Superior temporal gyrus (tissue), 1 donor: ENCODE measurements at regions not wholly inside any gene's neighbourhood (a gene's known extent, or its start where the extent isn't known, plus 50 kb on each side); places are given as distances from the start of the nearest gene placed in this dataset.

Source experiments
- DNase-seq: peaks from one replicate; pipeline ENCODE4 v3.0.0-alpha.2; 2016; ENCODE audit errors: extremely low spot score

GRCh38 chr5:68565427-68565826 lies 349.9 kb downstream of the PIK3R1 start:
- no peak for DNase-seq

DNA sequence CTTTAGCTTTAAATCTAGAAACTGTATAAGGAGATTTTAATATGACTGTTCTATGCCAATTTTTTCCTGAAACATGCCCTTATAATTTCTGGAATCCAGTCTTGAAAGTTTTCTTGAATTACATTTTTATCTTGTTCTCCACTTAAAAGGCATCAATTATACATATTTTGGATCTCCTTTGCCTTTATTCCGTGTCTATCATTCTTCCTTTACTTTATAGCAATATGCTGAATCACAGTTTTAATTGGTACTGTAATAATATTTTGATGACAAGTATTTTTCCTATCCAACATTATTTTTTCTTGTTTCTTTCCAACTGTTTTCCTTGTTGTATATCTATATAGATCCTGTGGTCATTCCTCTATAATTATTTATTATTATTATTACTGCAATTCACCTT lies 361.2 kb downstream of the PIK3R1 start:
- no peak for DNase-seq

GRCh38 chr5:68582284-68582683 lies 366.7 kb downstream of the PIK3R1 start:
- DNase-seq: no peak

DNA sequence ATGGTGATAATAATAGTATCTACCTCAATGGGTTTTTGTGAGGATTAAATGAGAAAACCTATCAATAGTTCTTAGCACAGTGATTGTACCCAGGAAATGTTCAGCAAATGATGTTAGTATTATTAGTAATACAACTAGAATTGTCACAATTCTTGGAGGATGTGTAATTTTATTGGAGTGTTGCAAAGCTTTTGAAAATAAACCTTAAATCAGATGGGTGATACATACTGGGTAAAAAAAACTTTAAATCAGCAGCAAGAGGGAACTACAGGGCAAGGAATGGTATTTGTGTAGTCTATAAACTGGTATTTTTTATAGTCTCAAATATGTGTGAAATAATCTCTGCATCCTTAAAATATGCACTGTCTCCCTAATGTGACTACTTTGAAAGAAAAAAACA lies 371.6 kb downstream of the PIK3R1 start:
- DNase-seq: no peak

GRCh38 chr5:68591850-68592249 lies 376.3 kb downstream of the PIK3R1 start:
- DNase-seq: no peak

GRCh38 chr5:68592351-68592750 lies 376.8 kb downstream of the PIK3R1 start:
- no peak for DNase-seq

DNA sequence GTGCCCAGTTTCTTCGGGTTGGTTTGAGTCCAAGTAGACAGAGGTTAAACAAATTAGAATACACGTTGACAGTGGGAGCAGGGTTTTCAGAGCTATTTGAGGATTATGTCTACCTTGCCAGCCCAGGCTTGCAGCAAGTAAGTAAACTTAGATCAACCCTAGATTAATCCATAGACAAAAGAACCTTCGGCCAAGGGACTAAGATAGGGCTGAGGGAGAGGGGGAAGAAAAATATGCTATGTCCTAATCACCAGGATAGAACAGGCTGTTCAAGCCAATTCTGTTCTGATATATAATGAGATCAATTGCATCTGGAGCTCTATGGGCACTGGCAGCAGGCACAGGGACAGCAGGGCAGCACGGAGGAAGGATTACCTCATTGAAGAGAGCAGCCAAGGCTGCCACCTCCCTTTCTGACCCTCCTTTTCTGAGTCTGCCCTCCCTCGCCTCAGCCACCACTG lies 377.7 kb downstream of the PIK3R1 start:
- no peak for DNase-seq

GRCh38 chr5:68612972-68613371 lies 397.4 kb downstream of the PIK3R1 start:
- no peak for DNase-seq

DNA sequence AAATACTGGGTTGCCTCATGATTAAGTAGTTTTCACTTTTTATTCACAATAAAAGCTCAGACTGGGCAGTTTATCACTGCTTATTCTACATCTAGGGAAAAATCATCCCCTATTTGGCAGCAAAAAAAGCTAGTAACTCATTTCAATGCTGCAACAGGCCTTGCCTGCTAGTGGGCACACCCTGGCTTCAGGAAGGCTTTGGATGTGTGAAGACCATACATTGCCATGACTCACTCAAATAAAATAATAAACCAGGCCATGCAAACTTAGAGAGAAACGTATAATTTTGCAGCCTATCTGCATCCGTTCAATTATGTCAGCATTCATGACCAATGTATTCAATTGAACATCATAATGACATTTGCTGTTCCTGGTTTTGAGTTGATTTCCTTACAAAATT lies 402.9 kb downstream of the PIK3R1 start:
- DNase-seq: no peak

DNA sequence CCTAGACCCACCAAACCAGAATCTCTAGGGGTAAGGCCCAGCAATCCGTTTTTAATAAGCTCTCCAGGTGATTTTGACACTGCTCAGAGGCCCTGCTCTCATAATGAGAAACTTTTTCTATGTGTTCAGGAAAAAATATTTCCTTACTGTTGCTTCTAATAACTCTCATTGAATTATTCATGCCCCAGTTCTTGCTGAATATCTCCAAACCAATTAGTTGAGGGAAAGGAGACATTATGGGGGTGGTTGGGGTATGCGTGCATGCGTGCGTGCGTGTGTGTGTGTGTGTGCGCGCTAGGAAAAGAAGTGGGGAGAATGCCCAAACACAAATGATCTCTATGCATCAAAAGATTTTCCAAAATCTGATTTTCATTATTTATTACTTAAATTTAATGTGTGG lies 411.4 kb downstream of the PIK3R1 start:
- DNase-seq: no peak

GRCh38 chr5:68628082-68628814 lies 412.7 kb downstream of the PIK3R1 start:
- no peak for DNase-seq

GRCh38 chr5:68630354-68630753 lies 414.8 kb downstream of the PIK3R1 start:
- DNase-seq: no peak

DNA sequence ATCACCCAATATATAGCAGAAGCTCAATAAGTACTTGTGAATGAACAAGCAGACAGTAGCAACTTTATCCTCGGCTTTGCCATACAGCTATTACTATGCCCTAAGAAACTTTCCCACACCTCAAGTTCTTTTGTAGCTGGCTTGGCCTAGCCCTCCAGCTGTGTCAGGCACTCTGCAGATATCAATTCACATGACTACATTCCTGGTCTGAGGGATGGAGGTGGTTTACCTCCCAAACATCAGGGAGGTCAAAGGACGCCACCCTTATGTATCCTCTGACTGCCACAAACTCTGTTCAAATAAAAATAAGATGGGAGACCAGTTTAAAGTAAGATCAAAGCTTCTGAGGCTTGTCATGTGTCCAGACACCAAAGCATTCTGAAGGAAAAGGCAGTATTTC lies 416.3 kb downstream of the PIK3R1 start:
- no peak for DNase-seq

DNA sequence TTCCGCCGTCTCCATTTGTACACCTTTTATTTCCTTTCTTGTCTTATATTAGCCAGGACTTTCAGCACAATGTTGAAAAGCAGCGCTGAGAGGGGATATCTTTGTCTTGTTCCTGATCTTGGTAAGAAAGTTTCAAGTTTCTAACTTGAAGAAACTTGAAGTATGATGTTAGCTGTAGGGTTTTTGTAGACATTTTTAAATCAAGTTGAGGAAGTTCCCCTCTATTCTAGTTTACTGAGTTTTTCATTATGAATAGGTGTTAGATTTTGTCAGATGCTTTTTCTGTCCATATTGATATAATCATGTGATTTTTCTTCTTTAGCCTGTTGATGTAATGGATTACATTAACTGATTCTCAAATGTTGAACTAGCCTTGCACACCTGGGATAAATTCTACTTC lies 425.7 kb downstream of the PIK3R1 start:
- DNase-seq: no peak

DNA sequence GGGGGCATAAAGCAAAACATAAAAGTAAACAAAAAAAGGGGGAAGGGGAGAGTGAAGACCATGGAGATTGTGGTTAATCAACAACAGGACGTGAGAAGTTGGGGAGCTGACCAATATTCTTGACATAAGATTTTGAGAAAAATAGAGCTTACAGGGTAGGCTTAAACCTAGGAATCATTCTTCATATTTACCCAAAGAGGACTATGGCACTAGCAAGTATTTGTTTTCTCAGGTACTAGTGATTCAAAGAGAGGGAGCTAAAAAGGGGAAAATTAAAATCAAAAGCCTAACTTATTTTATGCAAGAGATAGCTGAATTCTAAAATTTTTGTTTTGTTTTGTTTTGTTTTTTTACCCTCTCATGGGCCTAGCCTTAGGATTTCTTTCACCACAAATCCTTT lies 427.5 kb downstream of the PIK3R1 start:
- no peak for DNase-seq

- no peak for DNase-seq
Observed at GRCh38 chr5:68644971-68645370, 429.4 kb downstream of the PIK3R1 start.

DNA sequence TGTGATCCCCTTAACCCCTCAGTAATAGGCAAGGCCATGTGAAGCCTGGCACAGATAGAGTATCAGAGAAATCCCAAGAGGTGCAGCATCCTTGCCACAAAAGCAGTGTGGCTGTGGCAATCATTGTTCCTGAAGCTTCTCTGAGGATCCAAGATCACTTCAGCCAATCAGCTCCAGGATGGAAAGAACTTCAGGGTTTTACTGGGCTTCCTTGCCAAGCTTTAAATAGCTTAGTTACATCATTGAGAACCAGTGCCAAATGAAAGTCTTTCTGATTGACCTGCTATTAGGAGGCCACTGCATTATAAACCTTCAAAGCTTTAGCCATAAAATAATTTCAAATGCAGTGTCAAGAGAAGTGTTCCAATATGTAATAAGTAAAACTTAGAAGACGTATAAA lies 430.6 kb downstream of the PIK3R1 start:
- DNase-seq: no peak

- no peak for DNase-seq
Observed at GRCh38 chr5:68647743-68648142, 432.2 kb downstream of the PIK3R1 start.

DNA sequence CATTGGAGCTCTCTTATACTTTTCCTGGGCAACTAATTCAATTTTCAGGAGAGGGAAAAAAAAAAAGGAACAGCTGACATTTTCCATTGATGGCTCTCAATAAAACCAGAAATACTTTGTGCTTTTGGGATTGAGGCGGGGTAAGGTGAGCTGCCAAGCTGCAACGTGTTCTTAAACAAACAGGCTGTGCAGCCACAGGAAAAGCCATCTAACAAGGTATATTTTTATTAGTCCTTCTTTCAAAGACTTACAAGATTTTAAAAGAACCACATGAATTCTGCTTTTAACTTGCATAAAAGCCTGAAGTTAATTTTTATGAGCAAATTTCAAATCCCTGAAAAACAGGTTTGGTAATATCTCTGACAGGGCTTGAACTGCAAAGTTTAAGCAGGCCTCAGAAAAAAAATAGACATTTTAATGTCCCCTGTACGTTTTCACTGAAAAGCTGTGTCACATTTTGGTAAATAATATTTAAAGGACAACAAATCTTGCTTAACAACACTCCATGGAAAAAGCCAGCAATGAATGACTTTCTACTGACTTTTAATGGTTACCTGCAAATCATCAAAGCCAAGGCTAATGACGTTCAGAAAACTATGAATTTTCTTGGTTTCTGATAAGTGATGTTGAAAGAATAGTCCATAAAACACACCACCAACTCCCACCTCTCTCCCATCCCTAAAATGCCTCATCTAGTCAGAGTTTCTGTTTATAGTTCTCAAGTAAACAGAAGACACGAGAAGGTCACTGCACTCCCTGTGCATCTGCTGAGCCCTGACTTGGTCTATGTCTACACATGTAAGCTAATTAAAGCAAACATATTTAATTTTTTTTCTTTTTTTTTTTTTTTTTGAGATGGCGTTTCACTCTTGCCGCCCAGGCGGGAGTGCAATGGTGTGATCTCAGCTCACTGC lies 433.6 kb downstream of the PIK3R1 start:
- no peak for DNase-seq

DNA sequence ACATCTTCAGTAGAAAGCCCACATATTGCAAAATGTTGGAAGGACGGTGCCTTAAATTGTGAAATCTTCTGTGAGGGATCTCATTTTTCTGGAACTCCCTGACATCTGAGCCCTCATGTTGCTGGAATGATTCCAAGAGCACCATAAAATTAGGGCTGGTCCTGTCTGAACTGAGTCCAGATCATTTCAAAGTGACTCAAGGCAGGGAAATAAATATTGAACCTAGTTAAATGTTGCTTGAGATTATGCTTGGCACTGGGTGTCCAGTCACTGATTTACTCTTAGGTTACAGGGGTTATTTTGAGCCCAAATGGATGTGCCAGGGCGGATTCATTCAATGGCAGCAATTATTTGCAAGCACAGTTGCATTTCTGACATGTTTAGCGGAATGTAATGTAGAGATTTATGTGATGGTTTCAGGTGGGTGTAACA lies 437.0 kb downstream of the PIK3R1 start:
- DNase-seq: no peak

DNA sequence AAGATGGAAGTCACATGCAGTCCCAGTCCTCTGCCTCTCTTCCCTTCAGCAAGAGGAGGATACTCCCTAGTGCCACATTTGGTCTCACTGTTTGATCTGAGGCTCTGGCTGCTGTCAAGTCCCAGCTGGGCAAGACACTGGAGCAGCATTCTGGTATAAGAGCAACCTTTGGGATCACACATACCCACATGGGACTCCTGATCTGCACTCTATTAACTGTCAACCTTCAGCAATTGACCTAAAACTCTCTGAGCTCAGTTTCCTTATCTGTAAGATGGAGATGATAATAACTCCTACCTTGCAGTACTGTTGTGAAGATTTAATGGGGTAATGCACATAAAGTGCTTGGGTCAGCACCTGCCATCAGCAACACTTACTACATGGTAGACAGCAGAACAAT lies 437.9 kb downstream of the PIK3R1 start:
- no peak for DNase-seq

- no peak for DNase-seq
Observed at GRCh38 chr5:68657055-68657961, 436.5 kb upstream of the SLC30A5 start.
